ENCODE measurements at regions not wholly inside any gene's neighbourhood (a gene's known extent, or its start where the extent isn't known, plus 50 kb on each side); places are given as distances from the start of the nearest gene placed in this dataset.

DNA sequence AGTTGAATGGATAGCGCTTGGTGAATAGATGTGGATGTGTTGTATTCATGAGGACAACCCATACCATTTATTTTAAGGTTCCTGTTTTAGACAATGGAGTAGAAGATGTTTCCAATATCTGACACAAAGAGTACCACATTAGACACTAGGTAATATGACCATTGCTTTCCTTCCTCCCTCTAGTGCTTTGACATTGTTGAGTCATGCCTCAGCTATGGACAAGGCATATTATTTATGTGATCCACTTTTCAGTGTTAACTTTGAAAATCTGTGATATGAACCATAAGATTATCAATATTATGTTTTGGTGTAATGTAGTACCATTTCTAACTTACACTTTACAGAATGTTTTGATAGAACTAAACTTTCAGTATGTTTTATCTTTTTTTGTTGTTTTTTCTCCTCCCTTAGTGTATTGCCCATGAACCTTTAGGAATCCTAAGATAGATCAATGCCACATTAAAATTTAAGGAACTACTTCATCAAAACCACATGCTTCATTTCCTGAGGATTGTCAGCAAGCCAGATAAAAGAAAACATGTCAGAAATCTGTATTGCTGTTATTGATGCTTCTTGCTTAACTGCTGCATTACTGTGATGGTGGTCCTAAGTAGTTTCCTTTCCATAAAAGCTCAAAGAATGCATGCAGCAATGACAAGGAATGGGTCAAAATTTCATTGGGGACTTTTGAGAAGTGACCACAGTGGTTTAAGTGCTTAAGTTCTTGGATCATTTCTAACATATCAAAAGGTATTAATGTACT, 105.0 kb downstream of the PCDH7 start:
- no peak for TF ChIP-seq CTCF (IDR thresholded peaks at IDR 0.05; ENCODE audit: poor library complexity)
- no peak for TF ChIP-seq EZH2phosphoT487 (IDR thresholded peaks at IDR 0.05; ENCODE audit: low read depth, severe bottlenecking, unreplicated experiment)
- no peak for TF ChIP-seq EZH2 (IDR thresholded peaks at IDR 0.05; ENCODE audit: borderline replicate concordance)
